Parathyroid adenoma (tissue), 2 donors: ENCODE measurements at regions not wholly inside any gene's neighbourhood (a gene's known extent, or its start where the extent isn't known, plus 50 kb on each side); places are given as distances from the start of the nearest gene placed in this dataset.

Source experiments
- H2AFZ ChIP-seq: fragments of 300-600 bp; sonication (generic); one replicate; pipeline ENCODE4 v1.7.0; 2017; ENCODE audit warnings: antibody characterized with exemption, mild to moderate bottlenecking
- H3K27ac ChIP-seq: fragments of 300-600 bp; sonication (generic); one replicate; pipeline ENCODE4 v1.7.0; 2017
- H3K27me3 ChIP-seq: fragments of 300-600 bp; sonication (generic); one replicate; pipeline ENCODE4 v1.7.0; 2017; ENCODE audit warnings: low read length; ENCODE audit not compliant: control insufficient read depth, insufficient read depth
- H3K36me3 ChIP-seq: fragments of 300-600 bp; sonication (generic); one replicate; pipeline ENCODE4 v1.7.0; 2017; ENCODE audit warnings: low read length; ENCODE audit not compliant: control insufficient read depth, insufficient read depth
- H3K4me1 ChIP-seq: fragments of 300-600 bp; sonication (generic); one replicate; pipeline ENCODE4 v1.7.0; 2017; ENCODE audit warnings: control low read depth
- H3K4me2 ChIP-seq: fragments of 300-600 bp; sonication (generic); one replicate; pipeline ENCODE4 v1.7.0; 2017; ENCODE audit warnings: low read length
- H3K4me3 ChIP-seq: fragments of 300-600 bp; sonication (generic); one replicate; pipeline ENCODE4 v1.7.0; 2017; ENCODE audit warnings: low read depth, low read length
- H3K79me2 ChIP-seq: fragments of 300-600 bp; sonication (generic); one replicate; pipeline ENCODE4 v1.7.0; 2017; ENCODE audit warnings: control low read depth
- H3K9ac ChIP-seq: fragments of 300-600 bp; sonication (generic); one replicate; pipeline ENCODE4 v1.7.0; 2017; ENCODE audit warnings: mild to moderate bottlenecking
- H3K9me3 ChIP-seq: fragments of 300-600 bp; sonication (generic); one replicate; pipeline ENCODE4 v1.7.0; 2017; ENCODE audit warnings: low read length; ENCODE audit not compliant: control insufficient read depth
- TF ChIP-seq, protein P1 (sequence below): fragments of 300-600 bp; sonication (generic); IDR thresholded peaks from one replicate; pipeline ENCODE4 v1.7.0; 2017; ENCODE audit warnings: antibody characterized with exemption, mild to moderate bottlenecking
- donor health status: primary hyperparathyroidism.

GRCh38 chr5:98602534-98603112 is 170.8 kb upstream of the RGMB start:
- no peaks in the 10 kb centered on the region for H3K9me3 ChIP-seq
- no peak overlapping the region for H3K9ac ChIP-seq
- no peak overlapping the region for H2AFZ ChIP-seq
- no peaks in the 10 kb centered on the region for H3K4me1 ChIP-seq
- TF ChIP-seq, protein P1, sequence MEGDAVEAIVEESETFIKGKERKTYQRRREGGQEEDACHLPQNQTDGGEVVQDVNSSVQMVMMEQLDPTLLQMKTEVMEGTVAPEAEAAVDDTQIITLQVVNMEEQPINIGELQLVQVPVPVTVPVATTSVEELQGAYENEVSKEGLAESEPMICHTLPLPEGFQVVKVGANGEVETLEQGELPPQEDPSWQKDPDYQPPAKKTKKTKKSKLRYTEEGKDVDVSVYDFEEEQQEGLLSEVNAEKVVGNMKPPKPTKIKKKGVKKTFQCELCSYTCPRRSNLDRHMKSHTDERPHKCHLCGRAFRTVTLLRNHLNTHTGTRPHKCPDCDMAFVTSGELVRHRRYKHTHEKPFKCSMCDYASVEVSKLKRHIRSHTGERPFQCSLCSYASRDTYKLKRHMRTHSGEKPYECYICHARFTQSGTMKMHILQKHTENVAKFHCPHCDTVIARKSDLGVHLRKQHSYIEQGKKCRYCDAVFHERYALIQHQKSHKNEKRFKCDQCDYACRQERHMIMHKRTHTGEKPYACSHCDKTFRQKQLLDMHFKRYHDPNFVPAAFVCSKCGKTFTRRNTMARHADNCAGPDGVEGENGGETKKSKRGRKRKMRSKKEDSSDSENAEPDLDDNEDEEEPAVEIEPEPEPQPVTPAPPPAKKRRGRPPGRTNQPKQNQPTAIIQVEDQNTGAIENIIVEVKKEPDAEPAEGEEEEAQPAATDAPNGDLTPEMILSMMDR, result no peak
- no peak overlapping the region for H3K4me2 ChIP-seq
- no peak overlapping the region for H3K4me3 ChIP-seq
- H3K27ac ChIP-seq, result no peak overlapping the region
- H3K36me3 ChIP-seq, result no peaks in the 10 kb centered on the region
- no peaks in the 10 kb centered on the region for H3K27me3 ChIP-seq
- H3K79me2 ChIP-seq, result no peaks in the 10 kb centered on the region

GRCh38 chr5:98603456-98603855 is 170.0 kb upstream of the RGMB start:
- Histone ChIP-seq H3K4me2 (no peak overlapping the region), H3K9me3 (no peaks in the 10 kb centered on the region), H3K9ac (no peak overlapping the region), H2AFZ (no peak overlapping the region), H3K4me1 (no peaks in the 10 kb centered on the region), H3K79me2 (no peaks in the 10 kb centered on the region), H3K36me3 (no peaks in the 10 kb centered on the region), H3K27me3 (no peaks in the 10 kb centered on the region), H3K4me3 (no peak overlapping the region), H3K27ac (no peak overlapping the region)
- TF ChIP-seq, protein P1, result no peak

- Histone ChIP-seq H3K9ac (no peak overlapping the region), H3K79me2 (no peaks in the 10 kb centered on the region), H3K4me2 (no peak overlapping the region), H3K27ac (no peak overlapping the region), H3K36me3 (no peaks in the 10 kb centered on the region), H3K4me3 (no peak overlapping the region), H3K4me1 (no peaks in the 10 kb centered on the region), H3K9me3 (no peaks in the 10 kb centered on the region), H2AFZ (no peak overlapping the region), H3K27me3 (no peaks in the 10 kb centered on the region)
- TF ChIP-seq, protein P1, result no peak
Observed at GRCh38 chr5:98604301-98604700, 169.2 kb upstream of the RGMB start.

DNA sequence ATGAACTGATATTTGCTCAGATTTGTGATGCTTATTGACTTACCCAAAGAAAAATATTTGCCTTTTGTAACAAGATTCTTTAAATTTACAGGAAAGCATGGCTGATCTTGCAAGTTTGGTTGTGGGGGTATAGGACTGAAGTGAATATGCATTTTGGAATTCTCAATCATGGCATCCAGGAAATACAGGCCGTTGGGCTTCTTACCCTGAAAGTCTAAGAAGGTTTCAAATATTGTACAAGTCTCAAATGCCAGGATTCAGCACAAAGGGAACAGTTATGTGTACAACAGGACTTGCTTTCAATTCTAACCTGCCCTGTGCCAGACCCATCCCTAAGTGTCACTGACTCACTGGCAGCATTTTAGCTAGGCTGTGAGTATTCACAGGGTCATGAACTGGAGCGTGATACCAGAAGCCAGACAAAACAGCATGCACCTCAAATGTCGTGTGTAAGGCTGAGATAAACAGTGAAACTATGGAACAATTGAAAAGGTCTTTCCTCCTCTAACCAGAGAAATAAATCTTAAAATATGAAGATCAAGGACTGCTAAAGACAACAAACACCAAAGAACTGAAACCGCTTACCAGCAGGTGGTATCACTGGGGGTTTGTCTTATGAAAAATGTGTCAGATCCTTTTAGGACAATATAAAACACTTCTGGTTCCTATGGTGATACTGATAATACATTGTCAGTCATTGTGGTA is 168.6 kb upstream of the RGMB start:
- H3K36me3 ChIP-seq, result no peaks in the 10 kb centered on the region
- H3K4me3 ChIP-seq, result no peak overlapping the region
- H3K27me3 ChIP-seq, result no peaks in the 10 kb centered on the region
- H3K79me2 ChIP-seq, result no peaks in the 10 kb centered on the region
- no peak overlapping the region for H3K27ac ChIP-seq
- H3K9ac ChIP-seq, result no peak overlapping the region
- no peaks in the 10 kb centered on the region for H3K9me3 ChIP-seq
- no peak overlapping the region for H2AFZ ChIP-seq
- TF ChIP-seq, protein P1, result no peak
- H3K4me1 ChIP-seq, result no peaks in the 10 kb centered on the region
- no peak overlapping the region for H3K4me2 ChIP-seq

DNA sequence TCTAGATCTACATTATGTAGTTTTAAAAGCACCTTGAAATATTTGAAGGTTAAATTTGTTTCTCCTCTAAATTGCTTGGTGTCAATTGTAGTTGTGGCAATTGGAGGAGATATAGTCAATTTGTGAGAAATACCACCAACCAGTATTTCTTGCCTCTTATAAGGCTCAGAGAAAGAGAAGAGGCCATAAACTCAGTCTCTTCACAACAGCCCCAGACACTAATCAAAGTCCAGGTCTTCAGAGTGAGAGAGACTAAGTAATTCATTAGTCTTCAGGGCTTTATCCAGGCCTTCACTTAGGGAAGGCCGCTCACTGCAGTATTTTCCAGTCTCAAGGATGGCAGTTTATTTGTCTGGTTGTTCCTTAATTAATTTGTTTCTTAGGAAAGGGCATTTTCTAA is 168.0 kb upstream of the RGMB start:
- Histone ChIP-seq H3K36me3 (no peaks in the 10 kb centered on the region), H3K27ac (no peak overlapping the region), H3K4me2 (no peak overlapping the region), H3K79me2 (no peaks in the 10 kb centered on the region), H3K4me3 (no peak overlapping the region), H3K27me3 (no peaks in the 10 kb centered on the region), H3K9me3 (no peaks in the 10 kb centered on the region), H3K9ac (no peak overlapping the region), H3K4me1 (no peaks in the 10 kb centered on the region), H2AFZ (no peak overlapping the region)
- TF ChIP-seq, protein P1, result no peak
